ENCODE measurements at regions not wholly inside any gene's neighbourhood (a gene's known extent, or its start where the extent isn't known, plus 50 kb on each side); places are given as distances from the start of the nearest gene placed in this dataset.

- peaks cover 18 to 30% of the 10 kb centered on the region in 2 donors for H3K4me1 ChIP-seq (ENCODE audit: control insufficient read depth in 2 of 2, insufficient read depth in 2 of 2, low read length in 2 of 2)
- ChIA-PET CTCF (no interaction called here), POLR2A (no interaction called here)
- H3K27ac ChIP-seq (ENCODE audit: low read length in 2 of 2), result no peak overlapping the region
- TF ChIP-seq CTCF (IDR thresholded peaks at IDR 0.05) (no peak), EZH2 (IDR thresholded peaks at IDR 0.05; ENCODE audit: borderline replicate concordance, insufficient read depth, low read depth, low read length, poor library complexity, severe bottlenecking) (no peak)
- H3K4me3 ChIP-seq (ENCODE audit: control extremely low read depth in 1 of 5, extremely low read depth in 1 of 5, insufficient read depth in 1 of 5, low read depth in 2 of 5, low read length in 4 of 5), result no peak overlapping the region
- no peaks in the 10 kb centered on the region for H3K27me3 Mint-ChIP-seq
- intact Hi-C loops (cut with micrococcal nuclease), result no loop called here
- H3K4me3 Mint-ChIP-seq, result no peak overlapping the region
- H2AFZ ChIP-seq (ENCODE audit: insufficient read depth, low read depth, low read length, poor library complexity, severe bottlenecking), result no peak overlapping the region
- H4K20me1 ChIP-seq (ENCODE audit: control insufficient read depth, insufficient read depth, low read length, poor library complexity, severe bottlenecking), result no peaks in the 10 kb centered on the region
- no peak overlapping the region for H3K27ac Mint-ChIP-seq
- no peaks in the 10 kb centered on the region for H3K9me3 ChIP-seq (ENCODE audit: control extremely low read depth in 1 of 3, control insufficient read depth in 2 of 3, insufficient read depth in 1 of 3, low read length in 2 of 3)
- DNase-seq (no peak), ATAC-seq (ENCODE audit: low read depth) (no peak)
- H3K27me3 ChIP-seq (replicated peaks in 1 of 4; ENCODE audit: control extremely low read depth in 1 of 4, control insufficient read depth in 3 of 4, insufficient read depth in 4 of 4, low read length in 3 of 4), result peaks cover 0 to 2% (median 0%) of the 10 kb centered on the region in 4 experiments
- H3K4me2 ChIP-seq (replicated peaks; ENCODE audit: low read depth, low read length, poor library complexity, severe bottlenecking), result no peak overlapping the region
- H3K4me1 Mint-ChIP-seq, result peaks cover 32% of the 10 kb centered on the region
- no peaks in the 10 kb centered on the region for H3K36me3 ChIP-seq (replicated peaks in 1 of 2; ENCODE audit: control extremely low read depth in 1 of 2, control insufficient read depth in 1 of 2, extremely low read depth in 1 of 2, insufficient read depth in 2 of 2, low read length in 1 of 2)
- no peaks in the 10 kb centered on the region for H3K9me3 Mint-ChIP-seq (ENCODE audit: insufficient read depth)
- no peak overlapping the region for H3K9ac ChIP-seq (ENCODE audit: low read length)
- WGBS (ENCODE audit: insufficient coverage), result 74% methylated on average over 2 of the region's 3 CpGs
- H3K79me2 ChIP-seq (ENCODE audit: control insufficient read depth, insufficient read depth, low read length), result no peaks in the 10 kb centered on the region
Observed at GRCh38 chr7:25628446-25628845, 400.2 kb upstream of the NPVF start.

GRCh38 chr7:25632616-25633015, 404.3 kb upstream of the NPVF start:
- Histone ChIP-seq H3K9me3 (ENCODE audit: control extremely low read depth in 1 of 3, control insufficient read depth in 2 of 3, insufficient read depth in 1 of 3, low read length in 2 of 3) (no peaks in the 10 kb centered on the region), H3K27me3 (replicated peaks in 1 of 4; ENCODE audit: control extremely low read depth in 1 of 4, control insufficient read depth in 3 of 4, insufficient read depth in 4 of 4, low read length in 3 of 4) (peaks cover 0 to 2% (median 0%) of the 10 kb centered on the region in 4 experiments), H3K27ac (ENCODE audit: low read length in 2 of 2) (no peak overlapping the region), H4K20me1 (ENCODE audit: control insufficient read depth, insufficient read depth, low read length, poor library complexity, severe bottlenecking) (no peaks in the 10 kb centered on the region), H3K4me3 (ENCODE audit: control extremely low read depth in 1 of 5, extremely low read depth in 1 of 5, insufficient read depth in 1 of 5, low read depth in 2 of 5, low read length in 4 of 5) (no peak overlapping the region), H3K4me1 (ENCODE audit: control insufficient read depth in 2 of 2, insufficient read depth in 2 of 2, low read length in 2 of 2) (peaks cover 0 to 2% of the 10 kb centered on the region in 2 donors), H3K9ac (ENCODE audit: low read length) (no peak overlapping the region), H3K36me3 (replicated peaks in 1 of 2; ENCODE audit: control extremely low read depth in 1 of 2, control insufficient read depth in 1 of 2, extremely low read depth in 1 of 2, insufficient read depth in 2 of 2, low read length in 1 of 2) (no peaks in the 10 kb centered on the region), H3K79me2 (ENCODE audit: control insufficient read depth, insufficient read depth, low read length) (no peaks in the 10 kb centered on the region), H3K4me2 (replicated peaks; ENCODE audit: low read depth, low read length, poor library complexity, severe bottlenecking) (no peak overlapping the region), H2AFZ (ENCODE audit: insufficient read depth, low read depth, low read length, poor library complexity, severe bottlenecking) (no peak overlapping the region)
- Mint-ChIP-seq H3K27ac (no peak overlapping the region), H3K4me3 (no peak overlapping the region), H3K4me1 (peaks cover 4% of the 10 kb centered on the region), H3K9me3 (ENCODE audit: insufficient read depth) (no peaks in the 10 kb centered on the region), H3K27me3 (no peaks in the 10 kb centered on the region)
- intact Hi-C loops (cut with micrococcal nuclease), result no loop called here
- POLR2A ChIA-PET, result no interaction called here
- no peak for DNase-seq
- no peak for ATAC-seq (ENCODE audit: low read depth)
- no peak for TF ChIP-seq CTCF (IDR thresholded peaks at IDR 0.05)
- CTCF ChIA-PET, result interaction anchor here (0.9 kb wide), 1 partner anchor 316 kb away, joined by 3 read pairs; no protein-coding TSS in a partner anchor
- no CpG with 5 or more reads among the region's 5 CpGs for WGBS (ENCODE audit: insufficient coverage)
